ENCODE measurements at regions not wholly inside any gene's neighbourhood (a gene's known extent, or its start where the extent isn't known, plus 50 kb on each side); places are given as distances from the start of the nearest gene placed in this dataset.

DNA sequence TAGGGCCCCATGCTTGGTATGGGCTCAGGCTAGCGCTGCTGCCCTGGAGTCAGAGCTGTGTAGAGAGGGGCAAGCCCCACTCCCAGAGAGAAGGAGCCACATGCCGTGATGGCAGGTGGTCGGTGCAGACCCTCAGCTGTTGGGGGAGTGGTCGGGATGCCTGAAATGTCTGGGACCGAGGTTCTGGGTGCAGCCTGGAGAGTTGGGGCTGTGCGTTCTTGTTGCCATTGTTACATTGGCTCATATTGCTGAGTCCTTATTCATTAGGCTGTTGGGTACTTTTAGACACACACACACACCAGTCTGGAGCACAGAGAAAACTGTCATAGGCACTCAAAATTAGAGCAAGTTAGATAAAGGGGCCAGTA, 83.9 kb downstream of the UNC5CL start:
- no peak overlapping the region for H3K4me3 ChIP-seq
- no peak for TF ChIP-seq CTCF (IDR thresholded peaks at IDR 0.05)
- TF ChIP-seq POLR2A (IDR thresholded peaks at IDR 0.05), result no peak
- H3K4me1 ChIP-seq, result peaks cover 0 to 4% (median 0%) of the 10 kb centered on the region in 4 donors
- H3K36me3 ChIP-seq, result no peaks in the 10 kb centered on the region
- no peaks in the 10 kb centered on the region for H3K27me3 ChIP-seq
- no CpG with 5 or more reads among the region's 6 CpGs for WGBS (ENCODE audit: insufficient coverage, low coverage, low lambda C conversion rate, missing lambda C conversion rate)
- intact Hi-C loops (cut with DNase I), result no loop called here
- H3K9me3 ChIP-seq, result no peaks in the 10 kb centered on the region
- ATAC-seq (peak in 1 of 4 donors; percentile 21), DNase-seq (no peak)
- H3K27ac ChIP-seq, result no peak overlapping the region

DNA sequence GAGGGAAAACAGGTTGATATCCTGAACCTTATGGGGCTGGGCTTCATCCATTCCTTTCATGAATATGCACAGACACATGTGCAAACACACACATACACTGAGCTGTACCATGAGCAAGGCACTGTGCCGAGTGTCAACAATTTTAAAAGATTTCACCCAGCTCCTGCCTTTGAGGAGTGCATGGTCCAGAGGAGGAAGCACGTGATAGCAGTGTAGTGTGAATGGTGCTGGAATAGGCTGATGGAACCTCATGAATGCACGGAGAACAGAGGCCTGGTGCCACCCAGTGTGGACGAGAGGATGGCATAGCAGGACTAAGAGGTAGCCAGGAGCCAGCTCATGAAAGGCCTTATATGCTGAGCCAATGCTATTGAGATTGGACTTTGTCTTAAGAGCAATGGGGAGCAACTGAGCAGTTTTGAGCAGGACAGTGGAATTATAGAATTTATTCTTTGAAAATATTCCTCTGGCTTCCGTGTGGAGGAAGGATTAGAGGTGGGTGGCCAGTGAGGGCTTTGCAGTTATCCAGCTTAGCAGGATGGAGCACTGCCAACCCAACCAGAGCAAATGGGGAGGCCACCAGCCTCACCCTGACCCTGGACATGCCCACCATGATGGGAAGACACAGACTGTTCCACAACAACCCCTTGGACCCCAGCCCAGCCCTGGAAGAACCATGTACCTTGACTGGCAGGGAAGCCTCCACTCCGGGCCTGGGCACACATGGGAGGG, 84.4 kb downstream of the UNC5CL start:
- Histone ChIP-seq H3K27ac (no peak overlapping the region), H3K4me3 (no peak overlapping the region), H3K27me3 (no peaks in the 10 kb centered on the region), H3K9me3 (no peaks in the 10 kb centered on the region), H3K36me3 (no peaks in the 10 kb centered on the region), H3K4me1 (peaks cover 0 to 4% (median 0%) of the 10 kb centered on the region in 4 donors)
- intact Hi-C loops (cut with DNase I), result no loop called here
- ATAC-seq, result no peak
- no peak for DNase-seq
- 61% methylated on average over 5 of the region's 6 CpGs for WGBS (ENCODE audit: insufficient coverage, low coverage, low lambda C conversion rate, missing lambda C conversion rate)
- TF ChIP-seq POLR2A (IDR thresholded peaks at IDR 0.05) (no peak), CTCF (IDR thresholded peaks at IDR 0.05) (no peak)

DNA sequence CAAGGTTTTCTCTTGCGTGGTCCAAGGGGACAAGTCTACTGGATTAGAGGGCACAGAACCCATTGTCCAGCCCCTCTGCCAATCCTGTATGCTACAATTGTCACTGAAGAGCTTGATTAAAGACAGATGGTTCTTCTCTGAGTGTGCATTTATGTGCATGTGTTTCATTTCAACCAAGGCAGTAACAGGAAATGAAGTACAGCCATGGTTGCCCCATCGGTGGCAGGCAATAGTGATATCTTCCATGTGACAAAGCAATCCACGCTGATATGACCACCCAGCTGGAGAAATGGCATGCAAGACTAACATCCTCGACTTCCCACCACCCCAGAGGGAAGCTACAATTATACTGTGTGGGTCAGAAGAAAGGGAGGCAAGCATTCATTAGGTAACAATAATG, 85.5 kb downstream of the UNC5CL start:
- peaks cover 0 to 4% (median 0%) of the 10 kb centered on the region in 4 donors for H3K4me1 ChIP-seq
- TF ChIP-seq POLR2A (IDR thresholded peaks at IDR 0.05), result no peak
- TF ChIP-seq CTCF (IDR thresholded peaks at IDR 0.05), result no peak
- DNase-seq (no peak), ATAC-seq (no peak)
- intact Hi-C loops (cut with DNase I), result no loop called here
- H3K27ac ChIP-seq, result no peak overlapping the region
- H3K27me3 ChIP-seq, result no peaks in the 10 kb centered on the region
- 37% methylated on average over 4 of the region's 4 CpGs for WGBS (ENCODE audit: insufficient coverage, low coverage, low lambda C conversion rate, missing lambda C conversion rate)
- no peaks in the 10 kb centered on the region for H3K9me3 ChIP-seq
- no peak overlapping the region for H3K4me3 ChIP-seq
- H3K36me3 ChIP-seq, result no peaks in the 10 kb centered on the region

DNA sequence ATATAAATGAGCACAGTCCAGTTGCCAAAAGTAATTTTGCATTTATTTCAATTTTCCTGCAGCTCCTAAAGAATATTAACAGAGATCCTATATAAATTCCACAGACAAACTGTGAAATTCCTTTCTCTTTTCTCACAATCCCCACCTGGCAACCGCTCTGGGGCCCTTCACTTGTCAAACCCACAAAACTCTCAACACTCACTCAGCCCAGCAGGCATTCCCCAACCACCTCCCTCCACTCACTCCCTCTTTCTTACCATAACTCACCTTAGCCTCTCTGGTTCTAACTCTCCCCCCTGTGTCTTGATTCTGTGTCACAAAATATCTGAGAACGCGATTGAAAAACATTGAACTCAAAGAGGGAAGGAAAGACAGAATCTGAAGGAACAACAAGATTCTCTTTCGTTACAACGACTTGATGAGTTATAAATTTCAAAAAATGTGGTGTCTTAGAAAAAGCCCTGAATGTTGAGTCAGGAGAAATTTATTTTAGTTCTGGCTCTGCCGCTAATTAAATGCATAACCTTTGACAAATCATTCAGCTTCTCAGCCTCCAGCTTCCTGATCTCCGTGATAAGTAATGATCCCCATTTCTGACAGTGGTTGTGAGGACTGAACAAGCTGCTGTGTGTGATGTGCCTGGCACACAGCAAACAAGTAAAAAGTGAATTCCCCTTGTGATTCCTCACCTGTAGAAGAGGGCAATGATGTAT, 87.9 kb downstream of the UNC5CL start:
- Histone ChIP-seq H3K36me3 (no peaks in the 10 kb centered on the region), H3K9me3 (no peaks in the 10 kb centered on the region), H3K27ac (no peak overlapping the region), H3K4me3 (no peak overlapping the region), H3K4me1 (no peaks in the 10 kb centered on the region), H3K27me3 (no peaks in the 10 kb centered on the region)
- ATAC-seq (no peak), DNase-seq (no peak)
- intact Hi-C loops (cut with DNase I), result no loop called here
- TF ChIP-seq POLR2A (IDR thresholded peaks at IDR 0.05), result no peak
- TF ChIP-seq CTCF (IDR thresholded peaks at IDR 0.05), result no peak
- 62% methylated on average over 7 of the region's 7 CpGs for WGBS (ENCODE audit: insufficient coverage, low coverage, low lambda C conversion rate, missing lambda C conversion rate)

Data from right lobe of liver (tissue), 6 donors.